Forelimb muscle (tissue), 1 donor: ENCODE measurements at regions not wholly inside any gene's neighbourhood (a gene's known extent, or its start where the extent isn't known, plus 50 kb on each side); places are given as distances from the start of the nearest gene placed in this dataset.

ENCODE experiments used
- DNase-seq: peaks from one replicate; pipeline ENCODE4 v3.0.0-alpha.2; 2013; ENCODE audit warnings: low read depth

DNA sequence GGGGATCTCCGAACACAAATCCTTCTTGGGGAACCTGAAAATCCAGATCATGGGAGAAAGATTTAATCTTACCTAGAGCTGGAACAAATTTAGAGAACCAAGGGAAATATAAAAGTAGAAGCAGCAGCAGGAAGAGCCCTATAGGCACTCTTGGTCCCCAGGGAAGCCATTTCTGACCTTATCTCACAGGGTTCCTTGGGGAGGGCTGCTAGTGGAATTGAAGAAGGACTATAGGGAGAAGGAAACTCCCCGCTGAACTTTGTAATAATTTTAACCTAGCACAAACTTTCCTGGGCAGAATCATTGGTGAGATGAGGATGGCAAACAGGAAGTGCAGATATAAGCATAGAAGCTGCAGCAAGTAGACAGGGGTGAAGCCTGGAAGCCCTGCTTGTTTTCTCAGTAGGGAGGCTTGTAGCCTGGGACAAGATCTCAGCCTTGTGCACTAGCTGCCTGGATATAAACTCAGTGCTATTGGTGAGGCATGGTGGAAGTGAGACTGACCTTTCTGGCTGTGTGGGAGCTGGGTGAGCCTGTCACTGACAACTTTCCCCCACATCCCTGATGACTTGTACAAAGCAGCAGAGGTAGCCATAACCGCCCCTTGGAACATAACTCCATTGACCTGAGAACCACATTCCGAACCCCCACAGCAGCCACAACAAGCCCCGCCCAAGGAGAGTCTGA, 343.0 kb upstream of the TGFBR2 start:
- no peak for DNase-seq

DNA sequence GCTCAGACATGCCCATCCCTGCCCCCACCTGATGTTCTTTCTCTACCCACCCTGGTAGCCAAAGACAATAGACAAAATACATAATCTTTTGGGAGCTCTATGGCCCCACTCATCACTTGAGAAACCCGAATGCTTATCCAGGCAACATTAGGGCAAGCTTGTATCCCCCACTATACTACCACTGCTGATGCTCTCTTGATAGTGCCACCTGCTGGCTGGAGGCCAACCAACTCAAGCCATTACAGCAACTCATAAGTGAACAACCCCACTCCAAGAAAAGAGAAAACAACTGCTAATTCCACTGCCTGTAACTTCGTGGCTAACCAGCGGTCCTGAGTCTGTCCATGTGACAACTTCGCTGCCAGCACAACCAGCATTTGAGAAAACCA, 342.5 kb upstream of the TGFBR2 start:
- DNase-seq, result no peak

DNA sequence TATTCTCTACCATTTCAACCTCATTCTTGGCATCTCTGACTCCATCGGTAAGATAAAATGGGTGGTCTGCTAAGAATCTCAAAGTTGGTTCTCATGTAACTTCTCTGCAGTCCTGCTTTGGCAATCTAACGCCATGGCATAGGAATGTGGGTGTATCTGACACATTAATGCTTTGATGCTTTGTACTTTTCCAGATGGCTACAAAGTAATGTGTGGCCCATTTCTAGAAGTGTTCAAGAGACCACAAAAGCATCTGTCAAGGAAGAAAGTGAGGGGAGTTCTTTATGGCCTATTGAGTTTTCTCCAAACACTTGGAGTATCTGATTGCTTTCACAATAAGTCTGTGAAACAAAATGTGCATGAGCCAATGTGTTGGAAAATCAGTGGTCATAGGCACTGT, 339.9 kb upstream of the TGFBR2 start:
- no peak for DNase-seq

DNA sequence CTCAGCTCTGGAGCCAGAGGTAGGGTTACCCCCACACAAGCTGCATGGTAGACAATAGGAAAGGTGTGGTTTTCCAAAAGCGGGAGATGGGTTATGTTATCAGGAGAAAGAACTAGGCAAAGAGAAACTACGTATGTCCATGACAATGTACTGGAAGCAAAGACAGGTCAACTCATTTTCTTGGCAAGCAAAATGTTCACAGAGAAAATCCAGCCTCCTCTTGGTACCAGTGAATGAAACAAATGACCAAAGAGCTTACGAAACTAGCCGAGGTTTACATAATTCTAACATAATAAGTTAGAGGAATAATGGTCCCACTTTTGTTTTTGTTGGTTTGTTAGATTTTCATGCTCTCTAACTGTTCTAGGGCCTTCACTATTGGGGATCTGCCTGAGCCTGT, 338.1 kb upstream of the TGFBR2 start:
- no peak for DNase-seq

DNA sequence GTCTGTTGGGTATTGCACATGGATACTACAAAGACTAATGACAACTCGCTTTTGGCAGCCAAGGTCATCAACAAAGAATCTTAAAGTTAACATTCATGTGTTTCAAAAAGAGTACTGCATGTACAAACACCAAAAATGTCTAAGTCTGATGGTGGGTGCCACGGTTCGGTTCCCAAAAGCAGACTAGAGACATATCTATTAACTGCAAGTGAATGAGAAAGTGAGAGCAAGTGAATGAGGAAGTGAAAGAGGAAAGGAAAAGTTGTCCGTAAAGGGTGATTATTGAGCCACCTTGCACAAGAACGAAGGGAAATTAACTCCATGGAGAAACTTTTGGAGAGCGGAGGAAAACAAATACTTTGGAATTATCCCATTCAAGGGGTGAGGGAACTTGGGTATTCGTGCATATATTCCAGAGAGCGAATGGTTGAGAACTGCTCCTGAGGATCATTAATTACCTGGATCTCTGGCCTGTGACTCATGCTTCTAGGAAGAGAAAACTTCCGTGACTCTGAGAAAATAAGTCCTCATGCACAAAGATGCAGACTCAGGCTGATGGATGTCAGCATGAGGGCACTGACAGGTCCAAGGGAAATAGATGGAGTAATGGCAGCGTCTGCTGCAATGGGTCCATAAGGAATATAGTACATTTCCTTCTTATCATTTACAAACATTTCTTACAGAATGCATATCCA, 336.5 kb upstream of the TGFBR2 start:
- no peak for DNase-seq

DNA sequence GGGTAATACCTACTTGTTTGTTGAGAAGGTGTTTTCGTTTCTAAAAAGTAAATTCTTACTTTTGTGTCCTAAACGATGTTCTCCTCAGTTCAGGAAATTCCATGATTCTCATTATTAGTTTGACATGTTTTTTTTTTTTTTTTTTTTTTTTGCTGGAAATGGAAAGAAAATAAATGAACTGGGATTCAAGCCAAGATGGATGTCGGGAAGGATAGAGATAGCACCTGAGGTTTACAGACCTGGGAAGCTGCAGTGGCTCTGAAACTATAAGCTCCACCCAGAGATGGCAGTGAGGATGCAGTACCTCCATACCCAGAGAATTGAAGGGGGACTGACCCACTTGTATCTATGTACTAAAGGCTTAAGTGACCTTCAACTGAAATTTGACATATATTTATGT, 334.6 kb upstream of the TGFBR2 start:
- DNase-seq, result no peak

DNA sequence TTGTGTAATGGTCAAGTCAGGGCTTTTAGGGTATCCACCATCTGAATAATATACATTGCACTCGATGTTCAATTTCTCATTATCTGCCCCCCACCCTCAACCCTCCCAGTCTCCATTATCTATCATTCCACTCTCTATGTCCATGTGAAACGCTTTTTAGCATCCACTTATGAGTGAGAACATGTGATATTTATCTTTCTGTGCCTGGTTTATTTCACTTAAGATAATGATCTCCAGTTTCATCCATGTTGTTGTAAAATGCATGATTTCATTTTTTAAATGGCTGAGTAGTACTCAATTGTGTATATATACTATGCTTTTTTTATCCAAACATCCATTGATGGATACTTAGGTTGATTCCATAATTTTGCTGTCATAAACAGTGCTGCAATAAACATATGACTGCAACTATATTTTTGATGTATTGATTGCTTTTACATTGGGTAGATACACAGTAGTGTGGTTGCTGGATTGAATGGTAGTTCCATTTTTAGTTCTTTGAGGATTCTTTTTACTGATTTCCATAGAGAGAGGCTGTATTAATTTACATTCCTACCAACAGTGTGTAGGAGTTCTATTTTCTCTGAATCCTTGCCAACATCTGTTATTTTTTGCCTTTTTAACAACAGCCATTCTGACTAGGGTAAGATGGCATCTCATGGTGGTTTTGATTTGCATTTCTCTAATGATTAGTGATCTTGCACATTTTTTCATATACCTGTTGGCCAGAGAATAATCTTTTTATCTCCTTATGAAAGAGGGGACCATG, 332.9 kb upstream of the TGFBR2 start:
- DNase-seq, result no peak

DNA sequence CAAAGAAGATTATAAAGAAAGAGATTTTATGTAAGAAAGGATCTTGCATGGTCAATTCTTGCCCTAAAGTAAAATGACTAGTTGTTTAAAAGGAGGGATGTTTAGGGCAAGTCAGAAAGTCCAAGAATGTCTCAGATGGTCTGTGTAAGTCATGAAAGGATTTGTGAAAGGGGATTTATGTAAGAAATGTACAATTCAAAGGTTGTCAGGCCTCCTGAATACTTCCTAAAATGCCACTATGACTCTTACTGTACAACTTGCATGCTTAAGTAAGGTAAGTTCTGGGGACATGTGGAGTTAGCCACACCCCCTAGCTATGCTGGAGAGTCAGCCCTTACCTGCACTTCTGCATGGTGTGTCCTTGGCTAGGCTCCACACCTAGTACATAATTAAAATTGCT, 328.9 kb upstream of the TGFBR2 start:
- DNase-seq, result no peak

DNA sequence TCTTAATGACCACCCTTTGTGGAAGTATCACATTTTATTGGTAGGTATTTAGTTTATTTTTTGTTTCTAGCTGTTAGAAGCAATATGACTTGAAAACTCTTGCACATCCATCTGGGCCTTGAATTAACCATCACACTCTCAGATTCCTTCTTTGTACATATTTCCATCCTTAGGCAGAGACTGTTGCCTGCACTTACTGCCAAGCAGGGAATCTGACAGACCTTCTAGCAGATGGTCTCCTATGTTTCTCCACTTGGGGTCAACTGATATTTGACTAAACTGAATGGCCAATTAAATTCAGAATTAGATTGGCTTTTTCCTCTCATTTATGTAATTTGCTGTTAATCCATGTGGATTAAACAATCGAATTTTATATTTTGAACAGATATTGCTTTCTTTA, 324.9 kb upstream of the TGFBR2 start:
- no peak for DNase-seq

DNA sequence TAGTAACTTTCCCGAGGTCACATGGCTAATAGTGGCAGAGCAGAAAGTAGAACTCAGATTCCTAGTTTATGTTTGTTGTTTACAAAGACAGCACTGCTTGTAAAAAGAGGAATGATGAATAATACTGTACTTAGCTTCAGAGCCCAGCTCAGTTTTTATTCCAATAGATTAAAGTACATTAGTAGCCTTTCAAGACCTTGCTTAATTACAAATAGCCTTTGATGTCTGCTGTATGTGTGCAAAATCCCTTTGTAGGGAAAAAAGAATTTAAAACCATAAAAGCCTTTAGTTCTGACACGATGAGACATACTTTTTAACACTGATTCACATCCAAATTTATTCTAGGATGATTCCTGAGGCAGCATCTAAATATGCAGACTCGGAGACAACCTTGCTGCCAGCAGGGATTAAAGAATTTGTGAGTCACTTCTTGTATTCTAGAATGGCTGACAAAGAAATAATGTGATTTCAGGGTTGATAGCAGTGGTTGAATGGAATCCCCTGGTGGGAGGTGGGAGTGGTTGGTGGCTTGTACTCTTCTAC, 324.2 kb upstream of the TGFBR2 start:
- DNase-seq, result no peak

DNA sequence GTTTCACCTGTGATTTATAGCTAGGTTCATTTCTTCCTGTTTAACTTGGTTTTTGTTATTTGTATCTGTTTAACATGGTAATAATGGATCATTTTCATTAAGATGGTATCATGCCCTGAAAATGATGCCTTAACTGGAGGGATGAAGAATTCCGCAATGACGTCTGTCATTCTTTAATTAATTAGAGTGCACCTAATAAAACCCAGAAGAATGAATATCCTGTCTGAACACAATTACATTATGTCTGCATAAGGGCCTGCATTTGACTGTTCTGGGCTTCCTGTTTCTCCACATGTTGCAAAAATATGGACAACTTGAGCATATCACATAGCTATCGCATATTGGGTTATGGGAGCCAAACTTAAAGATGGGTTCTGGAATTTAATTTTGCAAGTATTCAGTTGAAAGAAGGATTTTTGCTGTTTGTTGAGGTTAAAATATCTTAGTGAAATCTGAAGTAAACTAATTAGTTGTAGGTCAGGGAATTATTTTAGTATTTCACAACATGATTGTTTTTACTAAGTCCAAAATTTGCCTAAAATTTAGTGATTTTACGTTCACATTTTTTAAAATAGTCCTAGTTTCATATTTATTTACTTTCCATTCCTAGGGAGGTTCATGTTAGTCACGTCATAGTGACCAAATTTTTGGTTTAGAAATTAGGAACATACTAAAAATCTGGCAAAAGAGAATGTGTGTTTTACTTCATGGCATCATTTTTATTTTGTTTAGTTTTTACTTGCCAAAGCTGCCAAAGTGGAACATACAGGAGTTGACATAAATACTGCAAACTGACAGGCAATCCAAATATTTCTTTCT, 321.0 kb upstream of the TGFBR2 start:
- no peak for DNase-seq

DNA sequence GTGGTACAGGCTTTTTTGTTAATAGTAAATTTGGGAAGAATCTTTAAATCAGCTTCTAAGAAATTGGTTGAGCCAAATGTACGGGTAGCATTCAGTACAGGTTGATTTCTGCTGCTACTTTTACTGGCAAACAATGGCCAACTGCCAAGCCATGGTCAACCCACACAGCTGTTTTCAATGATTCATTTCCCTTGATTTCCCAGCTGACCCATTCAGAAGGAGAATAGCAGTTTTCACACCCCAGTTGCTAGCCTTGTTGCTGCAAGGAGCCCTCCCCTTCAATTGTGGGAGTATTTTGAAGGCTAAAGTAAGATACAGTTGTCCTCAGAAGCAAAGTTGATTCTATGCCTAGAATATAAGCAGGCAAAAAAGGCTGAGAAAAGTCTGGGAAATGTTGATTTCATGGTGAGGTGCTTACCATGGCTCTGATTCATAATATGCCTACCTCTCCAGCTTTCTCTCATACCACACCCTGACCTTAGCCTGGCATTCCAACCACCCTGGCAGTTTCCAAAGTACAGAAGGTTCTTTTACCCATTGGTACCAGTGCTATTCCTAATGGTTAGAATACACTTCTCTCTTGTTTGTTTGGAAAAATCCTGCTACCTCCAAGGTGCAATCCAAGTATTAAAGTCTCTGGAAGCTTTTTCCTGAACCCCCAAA, 320.3 kb upstream of the TGFBR2 start:
- no peak for DNase-seq

DNA sequence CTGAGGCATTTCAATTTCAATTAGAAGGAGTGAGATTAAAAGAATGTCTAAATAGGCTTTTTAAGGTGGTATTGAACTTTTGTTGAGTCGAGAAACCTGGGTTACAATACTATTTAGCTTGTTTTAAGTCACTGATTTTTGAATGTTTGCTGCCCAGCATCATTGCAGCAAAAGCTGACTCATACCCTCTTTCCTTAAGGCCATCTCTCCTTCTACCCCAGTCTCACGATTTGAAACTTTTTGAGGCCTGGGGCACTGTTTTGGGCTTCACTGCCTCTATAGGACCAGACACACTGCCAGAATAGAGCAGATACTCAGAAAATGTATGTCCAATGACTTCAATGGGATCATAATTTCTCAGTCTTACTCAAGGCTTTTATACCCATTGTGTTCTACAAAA, 319.6 kb upstream of the TGFBR2 start:
- DNase-seq, result no peak

DNA sequence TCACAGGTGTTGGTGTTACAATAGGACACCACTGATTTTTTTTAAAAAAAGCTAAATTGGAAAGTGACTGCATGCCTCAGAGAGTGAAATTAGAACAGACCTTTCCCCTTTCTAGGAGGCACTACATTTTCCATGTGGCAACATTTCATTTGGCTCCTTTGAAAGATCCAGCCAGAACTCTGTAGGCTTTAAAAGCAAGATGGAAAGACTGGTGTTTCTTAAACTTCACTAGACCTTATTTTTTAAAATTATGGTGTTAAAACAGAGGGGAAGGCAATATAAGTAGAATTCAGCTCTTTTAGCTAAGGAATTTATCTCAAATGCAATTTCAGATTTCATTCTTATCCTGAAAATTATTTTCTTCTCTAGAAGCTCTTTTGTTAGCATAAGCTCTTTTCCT, 317.6 kb upstream of the TGFBR2 start:
- DNase-seq, result no peak

DNA sequence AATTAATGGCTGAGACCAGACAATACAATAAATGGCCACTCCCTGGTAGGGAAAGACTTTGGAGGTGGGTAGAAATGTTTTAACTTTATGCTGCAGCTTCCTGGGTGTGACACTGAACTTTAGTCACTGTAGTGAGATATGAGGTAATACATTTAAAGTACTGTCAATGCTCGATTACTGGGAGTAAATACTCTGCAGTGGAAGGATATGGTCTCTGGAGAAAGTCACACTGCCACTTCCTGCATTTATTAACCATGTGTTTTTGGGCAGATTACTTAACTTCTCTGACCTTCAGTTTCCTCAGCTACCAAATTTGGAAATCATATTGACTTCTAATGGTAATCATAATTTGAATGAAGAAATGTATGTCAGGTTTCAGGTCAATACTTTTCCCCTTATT, 317.1 kb upstream of the TGFBR2 start:
- no peak for DNase-seq

DNA sequence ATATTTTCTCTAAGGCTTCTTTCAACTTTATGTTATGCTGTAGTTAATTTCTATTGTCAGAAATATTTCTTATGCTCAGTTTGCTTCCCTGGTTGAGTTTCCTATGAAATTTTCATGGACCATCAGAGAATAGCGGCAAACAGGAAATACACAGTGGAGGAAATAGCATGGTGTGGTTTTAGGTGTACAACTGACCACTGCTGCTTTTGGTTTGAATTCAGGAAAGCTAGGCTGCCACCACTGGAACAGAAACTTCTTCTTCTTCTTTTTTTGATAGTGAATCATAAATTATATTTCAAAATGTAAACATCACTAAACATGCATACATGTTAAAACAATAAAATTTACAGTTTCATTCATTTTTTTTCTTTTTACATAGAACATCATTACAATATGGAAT, 316.6 kb upstream of the TGFBR2 start:
- no peak for DNase-seq

DNA sequence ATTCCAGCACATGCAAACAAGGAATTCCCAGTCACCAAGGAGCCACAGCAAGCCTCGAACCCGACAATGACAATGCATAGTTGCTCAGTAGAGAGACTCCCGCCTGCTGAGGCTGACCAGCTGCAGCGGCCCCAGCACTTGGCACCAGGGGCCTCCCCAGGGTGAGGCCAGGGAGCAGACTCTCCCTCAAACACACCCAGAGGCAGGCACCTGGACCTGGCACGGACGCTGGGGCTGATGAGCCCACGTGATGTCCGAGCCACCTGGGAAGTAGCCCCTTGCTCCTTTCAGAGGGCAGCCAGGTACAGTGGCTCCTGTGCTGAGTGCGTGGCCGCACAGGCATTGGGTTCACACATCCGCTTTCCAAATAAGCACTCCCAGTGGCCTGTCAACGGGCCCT, 315.9 kb upstream of the TGFBR2 start:
- DNase-seq, result no peak

DNA sequence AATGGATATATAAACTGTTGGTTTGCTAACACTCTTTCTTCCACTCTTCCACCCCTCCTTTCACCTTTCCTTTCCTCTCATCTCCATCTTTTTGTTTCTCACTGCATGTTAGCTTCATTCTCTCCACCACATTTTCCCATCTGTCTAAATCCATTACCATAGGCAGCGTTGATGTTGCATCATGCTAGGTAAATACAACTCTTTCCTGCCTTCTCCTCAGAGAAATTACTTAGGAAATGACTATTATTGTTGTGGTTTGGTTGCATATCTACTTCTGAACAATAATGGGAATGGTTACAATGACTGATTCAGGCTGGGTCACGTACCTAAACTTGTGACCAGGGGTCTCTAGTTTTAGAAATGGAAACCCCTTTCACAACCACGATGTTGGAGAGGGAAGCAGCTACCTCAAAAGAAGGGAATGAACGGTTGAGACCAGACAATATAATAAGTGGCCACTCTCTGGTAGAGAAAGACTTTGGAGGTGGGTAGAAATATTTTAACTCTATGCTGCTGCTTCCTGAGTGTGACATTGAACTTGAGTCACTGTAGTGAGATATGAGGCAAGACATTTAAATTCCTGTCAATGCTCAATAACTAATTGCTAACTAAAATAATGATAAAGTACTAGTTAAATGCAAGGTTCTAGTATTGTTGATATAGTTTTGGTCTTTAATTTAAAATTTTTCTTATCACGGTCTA, 314.1 kb upstream of the TGFBR2 start:
- DNase-seq, result no peak

DNA sequence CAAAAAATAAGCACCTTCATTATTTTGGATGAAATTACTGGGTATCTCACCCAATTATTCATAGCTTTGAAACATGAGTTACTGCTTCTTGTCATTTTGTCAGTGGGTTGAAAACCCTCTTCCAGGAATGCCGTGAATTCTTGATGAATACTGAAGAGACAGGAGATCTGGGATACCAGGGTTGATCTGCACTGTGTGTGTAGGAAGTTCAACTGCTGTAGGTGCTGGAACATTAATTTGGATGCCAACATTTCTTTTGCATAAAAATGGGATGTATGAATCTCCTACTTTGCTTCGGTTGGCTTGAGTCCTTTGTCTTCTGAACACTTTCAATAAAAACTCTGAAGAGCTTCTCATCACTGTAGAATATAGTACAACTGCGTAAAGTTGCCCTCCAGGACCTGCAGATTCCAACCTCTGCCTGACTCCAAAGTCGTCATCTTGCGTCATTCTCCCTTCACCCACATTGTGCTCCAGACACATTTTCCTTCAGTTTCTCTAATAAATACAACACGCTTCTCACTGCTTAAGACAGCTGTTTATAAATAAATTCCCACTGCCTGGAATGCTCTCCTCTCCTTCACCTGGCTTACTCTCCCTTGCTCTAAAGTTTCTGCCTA, 312.7 kb upstream of the TGFBR2 start:
- no peak for DNase-seq

DNA sequence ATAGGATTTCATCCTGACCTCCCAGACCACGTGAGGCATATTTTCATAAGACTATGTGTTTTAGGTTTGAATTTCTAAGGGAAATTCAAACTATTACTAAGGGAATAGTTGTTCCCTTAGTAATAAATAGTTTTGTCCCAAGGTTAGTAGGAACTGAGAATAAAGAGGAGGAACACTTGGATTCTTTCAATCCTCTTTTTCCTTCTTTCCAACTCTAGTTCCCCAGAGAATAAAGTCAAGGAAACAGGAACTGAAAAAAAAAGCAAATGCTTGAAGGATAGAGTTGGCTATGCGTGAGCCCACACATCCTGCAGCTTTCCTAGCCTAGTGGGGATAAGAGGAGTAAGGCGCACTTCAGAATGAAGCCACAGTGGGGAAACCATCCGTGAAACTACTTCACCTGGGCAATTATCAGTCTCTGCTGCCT, 312.1 kb upstream of the TGFBR2 start:
- DNase-seq, result no peak
